ENCODE measurements at regions not wholly inside any gene's neighbourhood (a gene's known extent, or its start where the extent isn't known, plus 50 kb on each side); places are given as distances from the start of the nearest gene placed in this dataset.

- TF ChIP-seq EZH2phosphoT487 (IDR thresholded peaks at IDR 0.05; ENCODE audit: borderline replicate concordance, low read length): no peak
- TF ChIP-seq CTCF (IDR thresholded peaks at IDR 0.05; ENCODE audit: low read depth, low read length, poor library complexity, severe bottlenecking): no peak
- no peaks in the 10 kb centered on the region for H4K20me1 ChIP-seq (ENCODE audit: control insufficient read depth, insufficient read depth, low read depth, low read length)
Measured at GRCh38 chr18:77380695-77381094, 131.0 kb downstream of the GALR1 start.

GRCh38 chr18:77392321-77392720 is 142.7 kb downstream of the GALR1 start:
- H3K9me3 ChIP-seq (ENCODE audit: control insufficient read depth, insufficient read depth, low read length): no peaks in the 10 kb centered on the region; the same call in 1 of the 2 replicates
- H3K9me2 ChIP-seq (replicated peaks; ENCODE audit: control insufficient read depth, low read length): no peaks in the 10 kb centered on the region
- no peaks in the 10 kb centered on the region for H3K36me3 ChIP-seq (ENCODE audit: control insufficient read depth, low read length)
- H3K4me2 ChIP-seq (ENCODE audit: low read length): no peak overlapping the region
- no peak for TF ChIP-seq EZH2phosphoT487 (IDR thresholded peaks at IDR 0.05; ENCODE audit: borderline replicate concordance, low read length)
- TF ChIP-seq CTCF (IDR thresholded peaks at IDR 0.05; ENCODE audit: low read depth, low read length, poor library complexity, severe bottlenecking): no peak
- no peak overlapping the region for H3K4me3 ChIP-seq (ENCODE audit: low read length)
- no peaks in the 10 kb centered on the region for H4K20me1 ChIP-seq (ENCODE audit: control insufficient read depth, insufficient read depth, low read depth, low read length)
- no peaks in the 10 kb centered on the region for H3F3A ChIP-seq (ENCODE audit: control insufficient read depth, insufficient read depth)
- H3K79me2 ChIP-seq (ENCODE audit: control insufficient read depth, low read length): no peaks in the 10 kb centered on the region
- H3K27ac ChIP-seq (ENCODE audit: low read depth, low read length): no peak overlapping the region
- no peaks in the 10 kb centered on the region for H3K27me3 ChIP-seq (ENCODE audit: control insufficient read depth, low read length)
- H3K4me1 ChIP-seq (ENCODE audit: control insufficient read depth, low read length): no peaks in the 10 kb centered on the region

More at GRCh38 chr18:77380695-77381094, 131.0 kb downstream of the GALR1 start:
- Histone ChIP-seq H3K9me3 (ENCODE audit: control insufficient read depth, insufficient read depth, low read length) (no peaks in the 10 kb centered on the region), H3K27ac (ENCODE audit: low read depth, low read length) (no peak overlapping the region), H3K9me2 (replicated peaks; ENCODE audit: control insufficient read depth, low read length) (no peaks in the 10 kb centered on the region), H3K27me3 (ENCODE audit: control insufficient read depth, low read length) (no peaks in the 10 kb centered on the region; the same call in 1 of the 2 replicates), H3K36me3 (ENCODE audit: control insufficient read depth, low read length) (no peaks in the 10 kb centered on the region), H3K4me1 (ENCODE audit: control insufficient read depth, low read length) (no peaks in the 10 kb centered on the region), H3F3A (ENCODE audit: control insufficient read depth, insufficient read depth) (no peaks in the 10 kb centered on the region), H3K4me3 (ENCODE audit: low read length) (no peak overlapping the region), H3K4me2 (ENCODE audit: low read length) (no peak overlapping the region), H3K79me2 (ENCODE audit: control insufficient read depth, low read length) (no peaks in the 10 kb centered on the region)

DNA sequence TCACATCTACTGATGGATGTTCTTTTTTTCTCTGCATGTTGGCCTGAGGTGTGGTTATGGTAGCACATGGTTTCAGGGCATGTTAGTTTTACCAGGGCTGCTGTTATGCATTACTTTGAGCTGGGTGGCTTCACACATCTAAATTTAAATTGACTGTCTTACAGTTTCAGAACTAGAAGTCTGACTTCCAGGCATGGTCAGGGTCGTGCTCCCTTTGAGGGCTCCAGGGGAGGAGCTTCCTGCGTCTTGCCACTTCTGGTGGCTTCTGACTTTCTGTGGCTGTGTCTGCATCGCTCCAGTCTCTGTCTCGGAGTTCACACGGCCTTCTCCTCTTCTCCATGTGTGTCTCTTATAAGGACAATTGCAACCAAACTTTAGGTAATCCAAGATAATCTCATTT is 143.9 kb downstream of the GALR1 start:
- Histone ChIP-seq H4K20me1 (ENCODE audit: control insufficient read depth, insufficient read depth, low read depth, low read length) (no peaks in the 10 kb centered on the region), H3K27me3 (ENCODE audit: control insufficient read depth, low read length) (no peaks in the 10 kb centered on the region), H3K27ac (ENCODE audit: low read depth, low read length) (no peak overlapping the region), H3K9me2 (replicated peaks; ENCODE audit: control insufficient read depth, low read length) (no peaks in the 10 kb centered on the region), H3K4me1 (ENCODE audit: control insufficient read depth, low read length) (no peaks in the 10 kb centered on the region), H3K9me3 (ENCODE audit: control insufficient read depth, insufficient read depth, low read length) (no peaks in the 10 kb centered on the region), H3K36me3 (ENCODE audit: control insufficient read depth, low read length) (no peaks in the 10 kb centered on the region), H3F3A (ENCODE audit: control insufficient read depth, insufficient read depth) (no peaks in the 10 kb centered on the region), H3K79me2 (ENCODE audit: control insufficient read depth, low read length) (no peaks in the 10 kb centered on the region), H3K4me3 (ENCODE audit: low read length) (no peak overlapping the region), H3K4me2 (ENCODE audit: low read length) (no peak overlapping the region)
- no peak for TF ChIP-seq EZH2phosphoT487 (IDR thresholded peaks at IDR 0.05; ENCODE audit: borderline replicate concordance, low read length)
- no peak for TF ChIP-seq CTCF (IDR thresholded peaks at IDR 0.05; ENCODE audit: low read depth, low read length, poor library complexity, severe bottlenecking)
